GM23338 (cell line): ENCODE measurements at regions not wholly inside any gene's neighbourhood (a gene's known extent, or its start where the extent isn't known, plus 50 kb on each side); places are given as distances from the start of the nearest gene placed in this dataset.

Experiments
- ATAC-seq: fragments of 200-7000 bp; cut with Tn5 transposase; 3 replicates; pipeline ENCODE4 v1.9.1; 2020
- DNase-seq: peaks from one replicate; pipeline ENCODE4 v3.0.0-alpha.2; 2015; ENCODE audit warnings: low spot score
- H2AFZ ChIP-seq: fragments of 200-600 bp; sonication (generic); 2 replicates; pipeline ENCODE4 v1.8.0; 2016; ENCODE audit warnings: antibody characterized with exemption, mild to moderate bottlenecking, moderate library complexity
- H3F3A ChIP-seq: fragments of 200-600 bp; sonication (generic); replicated peaks from 2 replicates; pipeline ENCODE4 v1.8.0; 2017; ENCODE audit warnings: antibody characterized with exemption, mixed run types, low read depth
- H3K27ac ChIP-seq: fragments of 200-600 bp; sonication (generic); 2 replicates; pipeline ENCODE4 v1.6.1; 2016; ENCODE audit warnings: low read depth
- H3K27me3 ChIP-seq: fragments of 200-600 bp; sonication (generic); 2 replicates; pipeline ENCODE4 v1.8.0; 2016; ENCODE audit warnings: mild to moderate bottlenecking, mixed run types, moderate library complexity; ENCODE audit not compliant: insufficient read depth
- H3K36me3 ChIP-seq: fragments of 200-600 bp; sonication (generic); 2 replicates; pipeline ENCODE4 v1.8.0; 2016; ENCODE audit warnings: mild to moderate bottlenecking; ENCODE audit not compliant: insufficient read depth
- H3K4me1 ChIP-seq: fragments of 200-600 bp; sonication (generic); 2 replicates; pipeline ENCODE4 v1.8.0; 2016; ENCODE audit warnings: mild to moderate bottlenecking, moderate library complexity; ENCODE audit not compliant: insufficient read depth
- H3K4me2 ChIP-seq: fragments of 200-600 bp; sonication (generic); 2 replicates; pipeline ENCODE4 v1.7.1; 2017; ENCODE audit warnings: mixed run types
- H3K4me3 ChIP-seq: fragments of 200-600 bp; sonication (generic); 2 replicates; pipeline ENCODE4 v1.6.1; 2016; ENCODE audit warnings: mixed run types
- H3K79me2 ChIP-seq: fragments of 200-600 bp; sonication (generic); replicated peaks from 2 replicates; pipeline ENCODE4 v1.8.0; 2017; ENCODE audit warnings: mild to moderate bottlenecking; ENCODE audit not compliant: insufficient read depth
- H3K9me2 ChIP-seq: fragments of 200-600 bp; sonication (generic); 2 replicates; pipeline ENCODE4 v1.8.0; 2017; ENCODE audit not compliant: insufficient read depth
- H4K20me1 ChIP-seq: fragments of 200-600 bp; sonication (generic); replicated peaks from 2 replicates; pipeline ENCODE4 v1.8.0; 2017; ENCODE audit warnings: mild to moderate bottlenecking; ENCODE audit not compliant: insufficient read depth
- H3K27ac Mint-ChIP-seq: 2 replicates; pipeline ENCODE4 v1.8.0; 2020; ENCODE audit warnings: inconsistent platforms, mild to moderate bottlenecking, moderate library complexity, mixed read lengths
- H3K27me3 Mint-ChIP-seq: 3 replicates; pipeline ENCODE4 v1.8.0; 2022; ENCODE audit warnings: low read depth, mild to moderate bottlenecking, moderate library complexity, mixed read lengths, inconsistent platforms; ENCODE audit not compliant: insufficient read depth, poor library complexity
- H3K36me3 Mint-ChIP-seq: 3 replicates; pipeline ENCODE4 v1.8.0; 2021; ENCODE audit warnings: low read depth, mild to moderate bottlenecking, inconsistent platforms, moderate library complexity, mixed read lengths
- H3K4me1 Mint-ChIP-seq: 3 replicates; pipeline ENCODE4 v1.8.0; 2020; ENCODE audit warnings: mild to moderate bottlenecking, inconsistent platforms, mixed read lengths
- H3K4me3 Mint-ChIP-seq: 3 replicates; pipeline ENCODE4 v1.8.0; 2021; ENCODE audit warnings: moderate library complexity, mild to moderate bottlenecking, inconsistent platforms, mixed read lengths
- H3K9me3 Mint-ChIP-seq: 3 replicates; pipeline ENCODE4 v1.8.0; 2020; ENCODE audit warnings: moderate library complexity, mild to moderate bottlenecking, inconsistent platforms, mixed read lengths
- CREB1 ChIP-seq: fragments of 250-450 bp; sonication (Bioruptor Pico); IDR thresholded peaks from 2 replicates; pipeline ENCODE4 v1.5.0; 2020; ENCODE audit warnings: low read depth, mild to moderate bottlenecking, moderate library complexity
- EZH2 ChIP-seq: fragments of 200-600 bp; sonication (generic); IDR thresholded peaks from one replicate; pipeline ENCODE4 v1.8.0; 2017; ENCODE audit warnings: antibody characterized with exemption, mild to moderate bottlenecking, low read depth; ENCODE audit not compliant: unreplicated experiment
- EZH2phosphoT487 ChIP-seq: fragments of 200-600 bp; sonication (generic); IDR thresholded peaks from one replicate; pipeline ENCODE4 v1.8.1; 2018; ENCODE audit warnings: antibody characterized with exemption; ENCODE audit not compliant: unreplicated experiment
- JUNB ChIP-seq: IDR thresholded peaks from one replicate; pipeline ENCODE4 v1.6.1; 2016; ENCODE audit warnings: antibody characterized with exemption; ENCODE audit not compliant: unreplicated experiment
- NANOG ChIP-seq: IDR thresholded peaks from 2 replicates; pipeline ENCODE4 v1.6.1; 2016; ENCODE audit warnings: antibody characterized with exemption, borderline replicate concordance
- POLR2AphosphoS5 ChIP-seq: IDR thresholded peaks from 2 replicates; pipeline ENCODE4 v1.6.1; 2016; ENCODE audit warnings: antibody characterized with exemption, low read depth
- STAT1 ChIP-seq: IDR thresholded peaks from one replicate; pipeline ENCODE4 v1.6.1; 2016; ENCODE audit warnings: antibody characterized with exemption; ENCODE audit not compliant: unreplicated experiment
- ZNF114 ChIP-seq: fragments of 250-450 bp; sonication (Bioruptor Pico); IDR thresholded peaks from 2 replicates; pipeline ENCODE4 v1.5.0; 2020; ENCODE audit warnings: mild to moderate bottlenecking, moderate library complexity
- ZNF331 ChIP-seq: fragments of 250-450 bp; sonication (Bioruptor Pico); IDR thresholded peaks from 2 replicates; pipeline ENCODE4 v1.5.0; 2020; ENCODE audit warnings: low read depth, mild to moderate bottlenecking, moderate library complexity
- TF ChIP-seq, protein P1 (sequence below): IDR thresholded peaks from one replicate; pipeline ENCODE4 v1.6.1; 2018; ENCODE audit warnings: antibody characterized with exemption; ENCODE audit not compliant: unreplicated experiment
- TF ChIP-seq, protein P2 (sequence below), 2 experiments: fragments of 200-600 bp in 1 of 2; sonication (generic) in 1 of 2; conservative IDR thresholded peaks; 2 replicates each; pipeline versions ENCODE4 v1.5.1 to v1.6.1; 2016 to 2017; ENCODE audit warnings: antibody characterized with exemption in 2 of 2, low read depth in 2 of 2, mild to moderate bottlenecking in 2 of 2, moderate library complexity in 1 of 2
- TF ChIP-seq, protein P3 (sequence below): IDR thresholded peaks from 2 replicates; pipeline ENCODE4 v1.6.1; 2016; ENCODE audit warnings: antibody characterized with exemption
- TF ChIP-seq, protein P4 (sequence below): fragments of 250-450 bp; sonication (Bioruptor Pico); IDR thresholded peaks from 2 replicates; pipeline ENCODE4 v1.5.0; 2020; ENCODE audit warnings: mild to moderate bottlenecking, moderate library complexity

DNA sequence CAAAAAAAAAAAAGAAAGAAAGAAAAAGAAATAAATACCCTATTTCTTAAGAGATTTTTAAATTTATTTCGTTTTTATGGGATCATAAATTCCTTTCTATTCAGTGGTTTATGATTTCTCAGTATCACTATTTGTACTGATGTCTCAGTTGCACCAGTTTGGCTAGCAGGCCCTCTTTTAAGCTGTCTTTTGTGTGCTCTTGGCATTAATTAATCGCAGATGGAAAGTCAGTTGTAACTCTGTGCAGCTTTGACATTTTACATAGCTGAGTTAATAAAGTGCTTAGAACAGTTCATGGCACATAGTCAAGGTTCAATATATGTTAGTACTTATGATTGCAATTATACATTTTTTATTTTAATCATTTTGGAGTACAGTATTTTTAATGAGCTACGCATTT lies 123.7 kb upstream of the NUDT6 start:
- Mint-ChIP-seq H3K4me1 (no peaks in the 10 kb centered on the region), H3K9me3 (peaks cover 25% of the 10 kb centered on the region; the same call in 2 of the 3 replicates), H3K36me3 (peaks cover 51% of the 10 kb centered on the region), H3K27me3 (no peaks in the 10 kb centered on the region), H3K4me3 (no peak overlapping the region), H3K27ac (no peak overlapping the region)
- Histone ChIP-seq H3K79me2 (peaks cover 29% of the 10 kb centered on the region; the same call in 1 of the 2 replicates), H3K27ac (no peak overlapping the region), H3K9me2 (no peaks in the 10 kb centered on the region), H4K20me1 (no peaks in the 10 kb centered on the region), H3K36me3 (peaks cover 10% of the 10 kb centered on the region; the same call in 1 of the 2 replicates), H3K27me3 (no peaks in the 10 kb centered on the region), H2AFZ (no peak overlapping the region), H3K4me1 (no peaks in the 10 kb centered on the region), H3K4me3 (no peak overlapping the region), H3F3A (no peaks in the 10 kb centered on the region), H3K4me2 (no peak overlapping the region)
- no peak for ATAC-seq
- TF ChIP-seq JUNB, result no peak
- no peak for TF ChIP-seq ZNF331
- TF ChIP-seq, protein P1, sequence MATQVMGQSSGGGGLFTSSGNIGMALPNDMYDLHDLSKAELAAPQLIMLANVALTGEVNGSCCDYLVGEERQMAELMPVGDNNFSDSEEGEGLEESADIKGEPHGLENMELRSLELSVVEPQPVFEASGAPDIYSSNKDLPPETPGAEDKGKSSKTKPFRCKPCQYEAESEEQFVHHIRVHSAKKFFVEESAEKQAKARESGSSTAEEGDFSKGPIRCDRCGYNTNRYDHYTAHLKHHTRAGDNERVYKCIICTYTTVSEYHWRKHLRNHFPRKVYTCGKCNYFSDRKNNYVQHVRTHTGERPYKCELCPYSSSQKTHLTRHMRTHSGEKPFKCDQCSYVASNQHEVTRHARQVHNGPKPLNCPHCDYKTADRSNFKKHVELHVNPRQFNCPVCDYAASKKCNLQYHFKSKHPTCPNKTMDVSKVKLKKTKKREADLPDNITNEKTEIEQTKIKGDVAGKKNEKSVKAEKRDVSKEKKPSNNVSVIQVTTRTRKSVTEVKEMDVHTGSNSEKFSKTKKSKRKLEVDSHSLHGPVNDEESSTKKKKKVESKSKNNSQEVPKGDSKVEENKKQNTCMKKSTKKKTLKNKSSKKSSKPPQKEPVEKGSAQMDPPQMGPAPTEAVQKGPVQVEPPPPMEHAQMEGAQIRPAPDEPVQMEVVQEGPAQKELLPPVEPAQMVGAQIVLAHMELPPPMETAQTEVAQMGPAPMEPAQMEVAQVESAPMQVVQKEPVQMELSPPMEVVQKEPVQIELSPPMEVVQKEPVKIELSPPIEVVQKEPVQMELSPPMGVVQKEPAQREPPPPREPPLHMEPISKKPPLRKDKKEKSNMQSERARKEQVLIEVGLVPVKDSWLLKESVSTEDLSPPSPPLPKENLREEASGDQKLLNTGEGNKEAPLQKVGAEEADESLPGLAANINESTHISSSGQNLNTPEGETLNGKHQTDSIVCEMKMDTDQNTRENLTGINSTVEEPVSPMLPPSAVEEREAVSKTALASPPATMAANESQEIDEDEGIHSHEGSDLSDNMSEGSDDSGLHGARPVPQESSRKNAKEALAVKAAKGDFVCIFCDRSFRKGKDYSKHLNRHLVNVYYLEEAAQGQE, result no peak
- TF ChIP-seq, protein P2, sequence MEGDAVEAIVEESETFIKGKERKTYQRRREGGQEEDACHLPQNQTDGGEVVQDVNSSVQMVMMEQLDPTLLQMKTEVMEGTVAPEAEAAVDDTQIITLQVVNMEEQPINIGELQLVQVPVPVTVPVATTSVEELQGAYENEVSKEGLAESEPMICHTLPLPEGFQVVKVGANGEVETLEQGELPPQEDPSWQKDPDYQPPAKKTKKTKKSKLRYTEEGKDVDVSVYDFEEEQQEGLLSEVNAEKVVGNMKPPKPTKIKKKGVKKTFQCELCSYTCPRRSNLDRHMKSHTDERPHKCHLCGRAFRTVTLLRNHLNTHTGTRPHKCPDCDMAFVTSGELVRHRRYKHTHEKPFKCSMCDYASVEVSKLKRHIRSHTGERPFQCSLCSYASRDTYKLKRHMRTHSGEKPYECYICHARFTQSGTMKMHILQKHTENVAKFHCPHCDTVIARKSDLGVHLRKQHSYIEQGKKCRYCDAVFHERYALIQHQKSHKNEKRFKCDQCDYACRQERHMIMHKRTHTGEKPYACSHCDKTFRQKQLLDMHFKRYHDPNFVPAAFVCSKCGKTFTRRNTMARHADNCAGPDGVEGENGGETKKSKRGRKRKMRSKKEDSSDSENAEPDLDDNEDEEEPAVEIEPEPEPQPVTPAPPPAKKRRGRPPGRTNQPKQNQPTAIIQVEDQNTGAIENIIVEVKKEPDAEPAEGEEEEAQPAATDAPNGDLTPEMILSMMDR (conservative IDR thresholded peaks at IDR 0.05; ENCODE audit: low read depth in 2 of 2), result no peak
- TF ChIP-seq, protein P3, sequence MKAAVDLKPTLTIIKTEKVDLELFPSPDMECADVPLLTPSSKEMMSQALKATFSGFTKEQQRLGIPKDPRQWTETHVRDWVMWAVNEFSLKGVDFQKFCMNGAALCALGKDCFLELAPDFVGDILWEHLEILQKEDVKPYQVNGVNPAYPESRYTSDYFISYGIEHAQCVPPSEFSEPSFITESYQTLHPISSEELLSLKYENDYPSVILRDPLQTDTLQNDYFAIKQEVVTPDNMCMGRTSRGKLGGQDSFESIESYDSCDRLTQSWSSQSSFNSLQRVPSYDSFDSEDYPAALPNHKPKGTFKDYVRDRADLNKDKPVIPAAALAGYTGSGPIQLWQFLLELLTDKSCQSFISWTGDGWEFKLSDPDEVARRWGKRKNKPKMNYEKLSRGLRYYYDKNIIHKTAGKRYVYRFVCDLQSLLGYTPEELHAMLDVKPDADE, result no peak
- TF ChIP-seq EZH2, result no peak
- TF ChIP-seq STAT1, result no peak
- TF ChIP-seq, protein P4, sequence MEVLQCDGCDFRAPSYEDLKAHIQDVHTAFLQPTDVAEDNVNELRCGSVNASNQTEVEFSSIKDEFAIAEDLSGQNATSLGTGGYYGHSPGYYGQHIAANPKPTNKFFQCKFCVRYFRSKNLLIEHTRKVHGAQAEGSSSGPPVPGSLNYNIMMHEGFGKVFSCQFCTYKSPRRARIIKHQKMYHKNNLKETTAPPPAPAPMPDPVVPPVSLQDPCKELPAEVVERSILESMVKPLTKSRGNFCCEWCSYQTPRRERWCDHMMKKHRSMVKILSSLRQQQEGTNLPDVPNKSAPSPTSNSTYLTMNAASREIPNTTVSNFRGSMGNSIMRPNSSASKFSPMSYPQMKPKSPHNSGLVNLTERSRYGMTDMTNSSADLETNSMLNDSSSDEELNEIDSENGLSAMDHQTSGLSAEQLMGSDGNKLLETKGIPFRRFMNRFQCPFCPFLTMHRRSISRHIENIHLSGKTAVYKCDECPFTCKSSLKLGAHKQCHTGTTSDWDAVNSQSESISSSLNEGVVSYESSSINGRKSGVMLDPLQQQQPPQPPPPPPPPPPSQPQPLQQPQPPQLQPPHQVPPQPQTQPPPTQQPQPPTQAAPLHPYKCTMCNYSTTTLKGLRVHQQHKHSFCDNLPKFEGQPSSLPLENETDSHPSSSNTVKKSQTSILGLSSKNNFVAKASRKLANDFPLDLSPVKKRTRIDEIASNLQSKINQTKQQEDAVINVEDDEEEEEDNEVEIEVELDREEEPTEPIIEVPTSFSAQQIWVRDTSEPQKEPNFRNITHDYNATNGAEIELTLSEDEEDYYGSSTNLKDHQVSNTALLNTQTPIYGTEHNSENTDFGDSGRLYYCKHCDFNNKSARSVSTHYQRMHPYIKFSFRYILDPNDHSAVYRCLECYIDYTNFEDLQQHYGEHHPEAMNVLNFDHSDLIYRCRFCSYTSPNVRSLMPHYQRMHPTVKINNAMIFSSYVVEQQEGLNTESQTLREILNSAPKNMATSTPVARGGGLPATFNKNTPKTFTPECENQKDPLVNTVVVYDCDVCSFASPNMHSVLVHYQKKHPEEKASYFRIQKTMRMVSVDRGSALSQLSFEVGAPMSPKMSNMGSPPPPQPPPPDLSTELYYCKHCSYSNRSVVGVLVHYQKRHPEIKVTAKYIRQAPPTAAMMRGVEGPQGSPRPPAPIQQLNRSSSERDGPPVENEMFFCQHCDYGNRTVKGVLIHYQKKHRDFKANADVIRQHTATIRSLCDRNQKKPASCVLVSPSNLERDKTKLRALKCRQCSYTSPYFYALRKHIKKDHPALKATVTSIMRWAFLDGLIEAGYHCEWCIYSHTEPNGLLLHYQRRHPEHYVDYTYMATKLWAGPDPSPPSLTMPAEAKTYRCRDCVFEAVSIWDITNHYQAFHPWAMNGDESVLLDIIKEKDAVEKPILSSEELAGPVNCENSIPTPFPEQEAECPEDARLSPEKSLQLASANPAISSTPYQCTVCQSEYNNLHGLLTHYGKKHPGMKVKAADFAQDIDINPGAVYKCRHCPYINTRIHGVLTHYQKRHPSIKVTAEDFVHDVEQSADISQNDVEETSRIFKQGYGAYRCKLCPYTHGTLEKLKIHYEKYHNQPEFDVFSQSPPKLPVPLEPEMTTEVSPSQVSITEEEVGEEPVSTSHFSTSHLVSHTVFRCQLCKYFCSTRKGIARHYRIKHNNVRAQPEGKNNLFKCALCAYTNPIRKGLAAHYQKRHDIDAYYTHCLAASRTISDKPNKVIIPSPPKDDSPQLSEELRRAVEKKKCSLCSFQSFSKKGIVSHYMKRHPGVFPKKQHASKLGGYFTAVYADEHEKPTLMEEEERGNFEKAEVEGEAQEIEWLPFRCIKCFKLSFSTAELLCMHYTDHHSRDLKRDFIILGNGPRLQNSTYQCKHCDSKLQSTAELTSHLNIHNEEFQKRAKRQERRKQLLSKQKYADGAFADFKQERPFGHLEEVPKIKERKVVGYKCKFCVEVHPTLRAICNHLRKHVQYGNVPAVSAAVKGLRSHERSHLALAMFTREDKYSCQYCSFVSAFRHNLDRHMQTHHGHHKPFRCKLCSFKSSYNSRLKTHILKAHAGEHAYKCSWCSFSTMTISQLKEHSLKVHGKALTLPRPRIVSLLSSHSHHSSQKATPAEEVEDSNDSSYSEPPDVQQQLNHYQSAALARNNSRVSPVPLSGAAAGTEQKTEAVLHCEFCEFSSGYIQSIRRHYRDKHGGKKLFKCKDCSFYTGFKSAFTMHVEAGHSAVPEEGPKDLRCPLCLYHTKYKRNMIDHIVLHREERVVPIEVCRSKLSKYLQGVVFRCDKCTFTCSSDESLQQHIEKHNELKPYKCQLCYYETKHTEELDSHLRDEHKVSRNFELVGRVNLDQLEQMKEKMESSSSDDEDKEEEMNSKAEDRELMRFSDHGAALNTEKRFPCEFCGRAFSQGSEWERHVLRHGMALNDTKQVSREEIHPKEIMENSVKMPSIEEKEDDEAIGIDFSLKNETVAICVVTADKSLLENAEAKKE, result no peak
- TF ChIP-seq POLR2AphosphoS5, result no peak
- no peak for TF ChIP-seq EZH2phosphoT487
- no peak for TF ChIP-seq ZNF114 (CRISPR knock-in tag)
- no peak for TF ChIP-seq NANOG
- TF ChIP-seq CREB1, result no peak
- no peak for DNase-seq
